OCI-LY1 (cell line): ENCODE measurements at regions not wholly inside any gene's neighbourhood (a gene's known extent, or its start where the extent isn't known, plus 50 kb on each side); places are given as distances from the start of the nearest gene placed in this dataset.

Source experiments
- CTCF ChIP-seq: fragments of 200-600 bp; sonication (generic), shearing (Covaris generic); IDR thresholded peaks from 2 replicates; pipeline ENCODE4 v1.5.1; 2017; ENCODE audit warnings: mild to moderate bottlenecking, antibody characterized with exemption, low read length, moderate library complexity, mixed read lengths
- EZH2 ChIP-seq: fragments of 200-600 bp; sonication (generic), shearing (Covaris generic); IDR thresholded peaks from 2 replicates; pipeline ENCODE4 v1.8.0; 2017; ENCODE audit warnings: borderline replicate concordance, mixed run types, mild to moderate bottlenecking, antibody characterized with exemption, low read length, moderate library complexity, mixed read lengths

DNA sequence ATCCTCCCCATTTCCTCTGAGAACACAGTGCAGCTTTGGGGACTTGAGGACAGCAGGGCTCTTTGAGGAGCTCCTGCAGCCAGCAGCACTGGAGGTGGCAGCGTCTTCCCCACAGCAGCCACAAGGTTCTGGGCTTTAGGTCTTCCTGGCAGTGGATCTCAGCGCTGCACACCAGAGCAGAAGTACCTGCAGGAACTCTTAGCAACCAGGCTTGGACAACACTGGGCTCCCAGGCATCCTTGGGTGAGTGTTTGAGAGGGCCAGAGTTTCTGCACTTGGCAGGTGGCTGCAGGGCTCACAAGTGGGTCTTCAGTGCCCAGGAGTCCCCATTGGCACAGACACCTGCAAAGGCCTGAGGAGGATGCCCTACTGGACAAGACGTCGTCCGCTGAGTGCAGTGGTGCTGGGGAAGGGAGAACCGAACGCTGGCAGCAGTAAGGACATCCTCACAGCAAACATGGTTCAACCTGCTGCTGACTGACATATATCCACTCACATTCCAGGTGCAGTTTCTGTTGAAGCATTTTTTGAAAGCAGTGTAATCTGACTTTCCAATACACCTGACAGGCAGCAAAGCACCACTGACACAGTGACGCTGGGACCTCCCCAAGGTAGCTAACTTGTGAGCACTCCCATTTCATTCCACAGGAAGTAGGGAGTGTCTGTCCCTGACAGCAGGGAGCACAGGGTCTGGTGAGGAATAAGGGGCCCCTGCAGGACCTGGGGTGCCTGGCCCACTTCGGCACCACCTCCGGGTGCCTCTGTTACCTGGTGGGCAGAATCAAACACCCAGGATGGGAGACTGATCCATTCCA, 149.9 kb upstream of the COPS8 start:
- TF ChIP-seq CTCF, result no peak
- no peak for TF ChIP-seq EZH2
